K562 (cell line): ENCODE measurements at regions not wholly inside any gene's neighbourhood (a gene's known extent, or its start where the extent isn't known, plus 50 kb on each side); places are given as distances from the start of the nearest gene placed in this dataset.

Experiments used
- ATAC-seq: fragments of 200-7000 bp; cut with Tn5 transposase; 3 replicates; pipeline ENCODE4 v1.9.1; 2020; ENCODE audit warnings: moderate library complexity
- BruUV-seq: library from RNA; stranded (reverse); fragments of 400-500 nt; replicated peaks from 2 replicates; lab custom pipeline; 2021; lab: Mats Ljungman, UMichigan
- CTCF ChIA-PET: fragments of 300-600 bp; formaldehyde crosslinking; extraction: SDS; loops from one replicate; lab custom pipeline; 2021; ENCODE audit warnings: low intra/inter-chr PET ratio; lab: Yijun Ruan, JAX
- POLR2A ChIA-PET: fragments of 300-600, 350-650 bp; sonication (Branson Sonifier 250); formaldehyde crosslinking; extraction: SDS; loops from one replicate; lab custom pipeline; 2021; ENCODE audit warnings: antibody characterized with exemption, inconsistent platforms; lab: Yijun Ruan, JAX
- DNase-seq, 4 experiments: peaks; one replicate each; pipeline versions ENCODE4 v3.0.0 to v3.0.0-alpha.2; 2011 to 2018; ENCODE audit warnings: low spot score in 3 of 4, mixed read lengths in 3 of 4; ENCODE audit errors: extremely low read depth in 1 of 4
- FAIRE-seq: peaks from 2 replicates; lab custom pipeline; 2011; peaks lifted over from hg19 to GRCh38; lab: Jason Lieb, UNC
- H2AFZ ChIP-seq: 2 replicates; pipeline ENCODE4 v1.6.0; 2011; ENCODE audit warnings: low read depth, low read length, control low read depth, inconsistent platforms
- H3K27ac ChIP-seq: fragments of 200-600 bp; 3 replicates; pipeline ENCODE4 v1.8.0; 2011; ENCODE audit warnings: low read depth, mild to moderate bottlenecking, control low read depth, inconsistent platforms, low read length, moderate library complexity, mixed read lengths; ENCODE audit errors: extremely low read depth
- H3K27me3 ChIP-seq, 2 experiments: fragments of 300-600 bp in 1 of 2; 2 replicates in 1 of 2; 3 replicates in 1 of 2; pipeline versions ENCODE4 v1.6.0 to v1.8.0; 2011; ENCODE audit warnings: inconsistent platforms in 2 of 2, low read length in 2 of 2, mild to moderate bottlenecking in 1 of 2, mixed read lengths in 1 of 2, moderate library complexity in 1 of 2; ENCODE audit not compliant: control insufficient read depth in 2 of 2, insufficient read depth in 2 of 2
- H3K36me3 ChIP-seq: fragments of 300-600 bp; 3 replicates; pipeline ENCODE4 v1.8.0; 2011; ENCODE audit warnings: mild to moderate bottlenecking, low read length, inconsistent platforms; ENCODE audit not compliant: control insufficient read depth, insufficient read depth
- H3K4me1 ChIP-seq, 2 experiments: fragments of 200-600 bp in 1 of 2; replicated peaks in 1 of 2; 2 replicates in 1 of 2; 3 replicates in 1 of 2; pipeline versions ENCODE4 v1.5.1 to v1.8.0; 2011; ENCODE audit warnings: inconsistent platforms in 2 of 2, low read length in 2 of 2, mild to moderate bottlenecking in 1 of 2, mixed read lengths in 1 of 2, moderate library complexity in 1 of 2; ENCODE audit not compliant: control insufficient read depth in 2 of 2, insufficient read depth in 2 of 2
- H3K4me2 ChIP-seq: 2 replicates; pipeline ENCODE4 v1.6.1; 2011; ENCODE audit warnings: low read length, control low read depth, inconsistent platforms, mixed read lengths; ENCODE audit not compliant: insufficient read depth
- H3K4me3 ChIP-seq: fragments of 200-600 bp; sonication (generic), shearing (Covaris generic); 2 replicates; pipeline ENCODE4 v1.5.1; 2016; ENCODE audit warnings: control low read depth, inconsistent platforms
- H3K79me2 ChIP-seq: fragments of 200-600 bp; 3 replicates; pipeline ENCODE4 v1.8.0; 2011; ENCODE audit warnings: low read length, inconsistent platforms; ENCODE audit not compliant: control insufficient read depth, insufficient read depth
- H3K9ac ChIP-seq, 2 experiments: 2 replicates each; pipeline versions ENCODE4 v1.6.0 to v1.6.1; 2011; ENCODE audit warnings: low read depth in 2 of 2, low read length in 2 of 2, control low read depth in 1 of 2, inconsistent platforms in 1 of 2, mild to moderate bottlenecking in 1 of 2, mixed read lengths in 1 of 2; ENCODE audit not compliant: insufficient read depth in 1 of 2
- H3K9me1 ChIP-seq: one replicate; pipeline ENCODE4 v1.6.0; 2011; ENCODE audit warnings: inconsistent platforms, mild to moderate bottlenecking, low read length, moderate library complexity; ENCODE audit not compliant: control insufficient read depth, insufficient read depth
- H3K9me3 ChIP-seq: replicated peaks from 2 replicates; pipeline ENCODE4 v1.5.1; 2011; ENCODE audit warnings: low read depth, low read length, inconsistent platforms; ENCODE audit not compliant: control insufficient read depth, insufficient read depth
- H4K20me1 ChIP-seq: replicated peaks from 2 replicates; pipeline ENCODE4 v1.6.1; 2011; ENCODE audit warnings: low read length, inconsistent platforms, mixed read lengths; ENCODE audit not compliant: control insufficient read depth, insufficient read depth
- ATF6 ChIP-seq: sonication (generic); formaldehyde crosslinking; IDR thresholded peaks from 2 replicates; pipeline ENCODE4 v1.4.0; 2020; ENCODE audit warnings: mild to moderate bottlenecking, missing genetic modification reagents
- BACH1 ChIP-seq: fragments of 200-800 bp; sonication (Bioruptor generic); IDR thresholded peaks from 2 replicates; pipeline ENCODE4 v1.6.1; 2016; ENCODE audit warnings: missing genetic modification characterization, missing compliant biosample characterization
- CBFA2T3 ChIP-seq: fragments of 450-650 bp; IDR thresholded peaks from 2 replicates; pipeline ENCODE4 v1.6.1; 2017
- CBX2 ChIP-seq: fragments of 200-600 bp; sonication (generic); IDR thresholded peaks from one replicate; pipeline ENCODE4 v1.6.1; 2012; ENCODE audit warnings: mild to moderate bottlenecking, low read length, inconsistent platforms; ENCODE audit not compliant: insufficient read depth, poor library complexity, severe bottlenecking
- CBX8 ChIP-seq: fragments of 200-600 bp; sonication (generic); IDR thresholded peaks from 2 replicates; pipeline ENCODE4 v1.6.1; 2012; ENCODE audit warnings: borderline replicate concordance, mixed run types, low read depth, mild to moderate bottlenecking, moderate library complexity, mixed read lengths, low read length, control low read depth, inconsistent platforms; ENCODE audit not compliant: poor library complexity, severe bottlenecking; ENCODE audit errors: extremely low read depth
- CREB5 ChIP-seq: fragments of 250-450 bp; sonication (Bioruptor Pico); IDR thresholded peaks from 2 replicates; pipeline ENCODE4 v1.5.0; 2020; ENCODE audit warnings: mild to moderate bottlenecking
- HDAC8 ChIP-seq: fragments of 450-650 bp; IDR thresholded peaks from 2 replicates; pipeline ENCODE4 v1.6.1; 2016; ENCODE audit warnings: mild to moderate bottlenecking, missing genetic modification characterization, moderate library complexity, missing compliant biosample characterization
- KLF13 ChIP-seq: fragments of 450-650 bp; IDR thresholded peaks from 2 replicates; pipeline ENCODE4 v1.6.1; 2016; ENCODE audit warnings: missing genetic modification characterization, low read depth, mild to moderate bottlenecking, missing compliant biosample characterization, moderate library complexity, borderline replicate concordance
- MAFF ChIP-seq: IDR thresholded peaks from 2 replicates; pipeline ENCODE4 v1.6.1; 2012; ENCODE audit warnings: low read length, improper control_type of control experiment
- MAFG ChIP-seq: fragments of 450-650 bp; conservative IDR thresholded peaks from 2 replicates; pipeline ENCODE4 v1.6.1; 2016; ENCODE audit warnings: missing genetic modification characterization, missing compliant biosample characterization
- MEF2D ChIP-seq: conservative IDR thresholded peaks from 2 replicates; pipeline ENCODE4 v1.6.1; 2016; ENCODE audit warnings: low read depth, missing genetic modification characterization, missing compliant biosample characterization
- NR2F6 ChIP-seq: fragments of 450-650 bp; formaldehyde crosslinking; IDR thresholded peaks from 2 replicates; pipeline ENCODE4 v1.4.0; 2020; ENCODE audit warnings: mild to moderate bottlenecking
- POLR2AphosphoS5 ChIP-seq: IDR thresholded peaks from 2 replicates; pipeline ENCODE4 v1.6.1; 2011; ENCODE audit warnings: mild to moderate bottlenecking, low read depth, low read length, moderate library complexity; ENCODE audit not compliant: control insufficient read depth, insufficient read depth
- RBM25 ChIP-seq: fragments of 200-400 bp; formaldehyde crosslinking; IDR thresholded peaks from 2 replicates; pipeline ENCODE4 v1.6.1; 2018; ENCODE audit warnings: low read length, low read depth, moderate library complexity; ENCODE audit not compliant: severe bottlenecking
- SLC30A9 ChIP-seq: fragments of 250-450 bp; sonication (Bioruptor Pico); IDR thresholded peaks from 2 replicates; pipeline ENCODE4 v1.8.0; 2022; ENCODE audit warnings: mild to moderate bottlenecking, moderate library complexity
- SP2 ChIP-seq: IDR thresholded peaks from 2 replicates; pipeline ENCODE4 v1.6.1; 2011; ENCODE audit warnings: mild to moderate bottlenecking, low read depth, low read length, moderate library complexity; ENCODE audit not compliant: poor library complexity, severe bottlenecking; ENCODE audit errors: extremely low read depth
- ZNF197 ChIP-seq: fragments of 200-800 bp; sonication (Bioruptor generic); IDR thresholded peaks from 2 replicates; pipeline ENCODE4 v1.6.1; 2016; ENCODE audit warnings: low read depth, missing genetic modification characterization, missing compliant biosample characterization
- ZNF57 ChIP-seq: fragments of 450-650 bp; formaldehyde crosslinking; IDR thresholded peaks from 2 replicates; pipeline ENCODE4 v1.4.0; 2020; ENCODE audit warnings: mild to moderate bottlenecking, moderate library complexity
- WGBS: fragments of 100-300 bp; shearing (Covaris generic); methylation state at CpG from one replicate; pipeline ENCODE4 v1.1.6; 2016; ENCODE audit warnings: low coverage, mixed read lengths; ENCODE audit not compliant: insufficient coverage; ENCODE audit errors: missing lambda C conversion rate; 5-methylcytosine and 5-hydroxymethylcytosine counted together
- in situ Hi-C: fragments of 300-500 bp; cut with MboI; formaldehyde crosslinking; loops from 4 replicates; pipeline ENCODE4 v1.15.0; 2018; ENCODE audit warnings: inconsistent platforms, mixed read lengths
- intact Hi-C: fragments of 100-400 bp; cut with micrococcal nuclease; formaldehyde crosslinking; loops from 2 replicates; pipeline ENCODE4 v1.14.2; 2022

DNA sequence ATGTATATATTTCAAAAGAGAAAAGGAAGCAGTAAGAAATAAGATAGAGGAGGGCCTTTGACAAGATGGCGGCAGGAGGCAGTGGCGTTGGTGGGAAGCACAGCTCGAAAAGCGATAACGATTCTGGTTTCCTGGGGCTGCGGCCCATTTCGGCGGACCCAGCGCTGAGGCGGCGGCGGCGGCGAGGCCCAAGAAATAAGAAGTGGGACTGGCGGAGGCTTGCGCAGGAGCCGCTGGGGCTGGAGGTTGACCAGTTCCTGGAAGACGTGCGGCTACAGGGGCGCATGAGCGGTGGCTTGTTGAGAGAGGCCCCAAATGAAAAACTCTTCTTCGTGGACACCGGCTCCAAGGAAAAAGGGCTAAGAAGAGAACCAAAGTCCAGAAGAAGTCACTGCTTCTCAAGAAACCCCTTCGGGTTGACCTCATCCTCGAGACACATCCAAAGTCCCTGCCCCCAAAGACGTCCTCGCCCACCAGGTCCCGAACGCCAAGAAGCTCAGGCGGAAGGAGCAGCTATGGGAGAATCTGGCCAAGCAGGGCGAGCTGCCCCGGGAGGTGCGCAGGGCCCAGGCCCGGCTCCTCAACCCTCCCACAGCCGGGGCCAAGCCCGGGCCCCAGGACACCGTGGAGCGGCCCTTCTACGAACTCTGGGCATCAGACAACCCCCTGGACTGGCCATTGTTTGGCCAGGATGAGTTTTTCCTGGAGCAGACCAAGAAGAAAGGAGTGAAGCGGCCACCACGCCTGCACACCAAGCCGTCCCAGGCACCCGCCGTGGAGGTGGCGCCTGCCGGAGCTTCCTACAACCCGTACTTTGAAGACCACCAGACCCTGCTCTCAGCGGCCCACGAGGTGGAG is 624.3 kb downstream of the MCTP2 start:
- H3K4me1 ChIP-seq: peaks cover 9 to 20% of the 10 kb centered on the region in 2 experiments; a peak in 4 of 5 replicates
- no peaks in the 10 kb centered on the region for H4K20me1 ChIP-seq
- peak; percentile 47 to 82 (median 59) for DNase-seq
- ChIA-PET CTCF (no interaction called here), POLR2A (interaction anchor here (0.8 to 2.2 kb wide), 5 partner anchors 9 to 110 kb away, joined by 3 to 13 read pairs (median 3); no protein-coding TSS in a partner anchor)
- H3K36me3 ChIP-seq: peaks cover 3% of the 10 kb centered on the region; the same call in 2 of the 3 replicates
- H2AFZ ChIP-seq: peak overlapping the region; percentile 67
- ATAC-seq: peak; percentile 76
- BruUV-seq: TSS peak; percentile 84
- peak; percentile 61 for FAIRE-seq
- H3K4me3 ChIP-seq: peak overlapping the region; percentile 72
- H3K9me1 ChIP-seq: no peaks in the 10 kb centered on the region
- peak overlapping the region; percentile 78 to 94 for H3K9ac ChIP-seq
- WGBS: 1% methylated on average over 45 of the region's 49 CpGs
- H3K27ac ChIP-seq: peak overlapping the region; percentile 92
- peak overlapping the region; percentile 88 for H3K4me2 ChIP-seq
- peaks cover 62% of the 10 kb centered on the region for H3K79me2 ChIP-seq
- in situ Hi-C loops: no loop called here
- H3K27me3 ChIP-seq: no peaks in the 10 kb centered on the region
- intact Hi-C loops: loop anchor here (5.0 to 10.0 kb wide), 4 partner anchors 57 to 319 kb away; no protein-coding TSS in a partner anchor
- H3K9me3 ChIP-seq: no peaks in the 10 kb centered on the region
- TF ChIP-seq CBFA2T3: no peak
- no peak for TF ChIP-seq NR2F6 (CRISPR knock-in tag)
- TF ChIP-seq SLC30A9 (CRISPR knock-in tag): no peak
- no peak for TF ChIP-seq HDAC8
- TF ChIP-seq CBX8: no peak
- TF ChIP-seq CREB5 (CRISPR knock-in tag): no peak
- no peak for TF ChIP-seq ATF6 (CRISPR knock-in tag)
- TF ChIP-seq MEF2D (tag): peak; percentile 46; the same call in 1 of the 2 replicates
- no peak for TF ChIP-seq MAFF
- TF ChIP-seq SP2: no peak
- TF ChIP-seq MAFG: no peak
- no peak; the same call in none of the 2 replicates for TF ChIP-seq ZNF197 (CRISPR knock-in tag)
- TF ChIP-seq BACH1 (tag): no peak
- 0 out of 2 replicates have a peak, but pooled peaks have one; percentile 11 for TF ChIP-seq POLR2AphosphoS5
- no peak for TF ChIP-seq CBX2
- no peak for TF ChIP-seq ZNF57
- no peak for TF ChIP-seq KLF13 (tag)
- no peak for TF ChIP-seq RBM25
